ENCODE measurements at regions not wholly inside any gene's neighbourhood (a gene's known extent, or its start where the extent isn't known, plus 50 kb on each side); places are given as distances from the start of the nearest gene placed in this dataset.

DNA sequence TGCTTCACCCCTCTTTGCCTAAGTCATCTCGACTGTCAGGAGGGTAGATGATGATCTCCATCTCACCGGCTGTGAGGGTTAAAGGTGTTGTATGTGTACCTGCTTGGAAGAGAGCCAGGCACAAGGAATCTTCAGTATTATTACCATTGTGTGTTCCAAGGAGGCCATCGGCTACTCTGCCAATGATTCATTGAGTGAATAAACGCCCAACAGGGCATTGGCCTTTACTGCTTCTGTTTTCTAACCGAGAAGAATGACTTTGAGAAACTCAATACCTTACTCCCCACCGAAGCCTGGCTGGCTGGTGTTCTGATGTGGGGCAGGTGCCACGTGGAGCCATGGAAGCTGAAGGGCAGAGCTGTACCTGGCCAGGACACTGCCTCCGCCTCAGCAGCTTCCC, 228.8 kb downstream of the SNX18 start:
- no peak overlapping the region for H3K27ac ChIP-seq (replicated peaks in 1 of 4)
- intact Hi-C loops (cut with DNase I): no loop called here
- 88% methylated on average over 8 of the region's 8 CpGs for WGBS
- TF ChIP-seq, protein P1, sequence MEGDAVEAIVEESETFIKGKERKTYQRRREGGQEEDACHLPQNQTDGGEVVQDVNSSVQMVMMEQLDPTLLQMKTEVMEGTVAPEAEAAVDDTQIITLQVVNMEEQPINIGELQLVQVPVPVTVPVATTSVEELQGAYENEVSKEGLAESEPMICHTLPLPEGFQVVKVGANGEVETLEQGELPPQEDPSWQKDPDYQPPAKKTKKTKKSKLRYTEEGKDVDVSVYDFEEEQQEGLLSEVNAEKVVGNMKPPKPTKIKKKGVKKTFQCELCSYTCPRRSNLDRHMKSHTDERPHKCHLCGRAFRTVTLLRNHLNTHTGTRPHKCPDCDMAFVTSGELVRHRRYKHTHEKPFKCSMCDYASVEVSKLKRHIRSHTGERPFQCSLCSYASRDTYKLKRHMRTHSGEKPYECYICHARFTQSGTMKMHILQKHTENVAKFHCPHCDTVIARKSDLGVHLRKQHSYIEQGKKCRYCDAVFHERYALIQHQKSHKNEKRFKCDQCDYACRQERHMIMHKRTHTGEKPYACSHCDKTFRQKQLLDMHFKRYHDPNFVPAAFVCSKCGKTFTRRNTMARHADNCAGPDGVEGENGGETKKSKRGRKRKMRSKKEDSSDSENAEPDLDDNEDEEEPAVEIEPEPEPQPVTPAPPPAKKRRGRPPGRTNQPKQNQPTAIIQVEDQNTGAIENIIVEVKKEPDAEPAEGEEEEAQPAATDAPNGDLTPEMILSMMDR (IDR thresholded peaks at IDR 0.05): no peak
- peaks cover 9 to 14% (median 10%) of the 10 kb centered on the region in 4 donors for H3K4me1 ChIP-seq
- no peaks in the 10 kb centered on the region for H3K27me3 ChIP-seq
- peak; percentile 88 for DNase-seq (ENCODE audit: extremely low spot score)
- no peaks in the 10 kb centered on the region for H3K36me3 ChIP-seq
- no peak overlapping the region for H3K4me3 ChIP-seq
- no peaks in the 10 kb centered on the region for H3K9me3 ChIP-seq

- 79% methylated on average over 5 of the region's 5 CpGs for WGBS
- intact Hi-C loops (cut with DNase I): no loop called here
- peaks cover 9 to 14% (median 10%) of the 10 kb centered on the region in 4 donors for H3K4me1 ChIP-seq
- no peaks in the 10 kb centered on the region for H3K27me3 ChIP-seq
- no peaks in the 10 kb centered on the region for H3K9me3 ChIP-seq
- no peaks in the 10 kb centered on the region for H3K36me3 ChIP-seq
- peak; percentile 79 for DNase-seq (ENCODE audit: extremely low spot score)
- no peak overlapping the region for H3K27ac ChIP-seq (replicated peaks in 1 of 4)
- TF ChIP-seq POLR2A (IDR thresholded peaks at IDR 0.05; ENCODE audit: low read depth) (no peak), POLR2AphosphoS5 (IDR thresholded peaks at IDR 0.05) (no peak), EP300 (IDR thresholded peaks at IDR 0.05) (no peak)
- TF ChIP-seq, protein P1 (IDR thresholded peaks at IDR 0.05): no peak
- no peak overlapping the region for H3K4me3 ChIP-seq
These were observed 228.0 kb downstream of the SNX18 start for GRCh38 chr5:54745599-54745998.

GRCh38 chr5:54743997-54744788, 226.6 kb downstream of the SNX18 start:
- Histone ChIP-seq H3K36me3 (no peaks in the 10 kb centered on the region), H3K9me3 (no peaks in the 10 kb centered on the region), H3K4me1 (peaks cover 9 to 14% (median 10%) of the 10 kb centered on the region in 4 donors), H3K27ac (replicated peaks in 1 of 4) (peak overlapping the region; percentile 2 to 59 (median 40)), H3K4me3 (no peak overlapping the region), H3K27me3 (peaks cover 0 to 3% (median 0%) of the 10 kb centered on the region in 4 donors)
- WGBS: 70% methylated on average over 8 of the region's 8 CpGs
- intact Hi-C loops (cut with DNase I): no loop called here
- TF ChIP-seq POLR2AphosphoS5 (IDR thresholded peaks at IDR 0.05) (no peak), POLR2A (IDR thresholded peaks at IDR 0.05; ENCODE audit: low read depth) (no peak), EP300 (IDR thresholded peaks at IDR 0.05) (no peak)
- TF ChIP-seq, protein P1 (IDR thresholded peaks at IDR 0.05): no peak
- DNase-seq (ENCODE audit: extremely low spot score): peak; percentile 74

GRCh38 chr5:54743581-54743980, 226.0 kb downstream of the SNX18 start:
- intact Hi-C loops (cut with DNase I): no loop called here
- no peaks in the 10 kb centered on the region for H3K9me3 ChIP-seq
- TF ChIP-seq POLR2AphosphoS5 (IDR thresholded peaks at IDR 0.05) (no peak), EP300 (IDR thresholded peaks at IDR 0.05) (no peak), POLR2A (IDR thresholded peaks at IDR 0.05; ENCODE audit: low read depth) (no peak)
- TF ChIP-seq, protein P1 (IDR thresholded peaks at IDR 0.05): no peak

More at GRCh38 chr5:54743581-54743980, 226.0 kb downstream of the SNX18 start:
- H3K27me3 ChIP-seq: peaks cover 0 to 3% (median 0%) of the 10 kb centered on the region in 4 donors
- H3K36me3 ChIP-seq: no peaks in the 10 kb centered on the region
- peaks cover 9 to 14% (median 10%) of the 10 kb centered on the region in 4 donors for H3K4me1 ChIP-seq
- 83% methylated on average over 5 of the region's 5 CpGs for WGBS
- peak; percentile 34 for DNase-seq (ENCODE audit: extremely low spot score)
- H3K4me3 ChIP-seq: no peak overlapping the region
- H3K27ac ChIP-seq (replicated peaks in 1 of 4): peak overlapping the region in 3 of 4 donors; percentile 25 to 59 (median 56)

All from esophagus muscularis mucosa (tissue), 4 donors.